Ovary (tissue), 7 donors: ENCODE measurements at regions not wholly inside any gene's neighbourhood (a gene's known extent, or its start where the extent isn't known, plus 50 kb on each side); places are given as distances from the start of the nearest gene placed in this dataset.

Source experiments
- DNase-seq, 5 donors: peaks; one replicate each; pipeline ENCODE4 v3.0.0-alpha.2; 2019 to 2020
- H3K27ac ChIP-seq, 2 donors: fragments of 200-600 bp; one replicate each; pipeline versions ENCODE4 v1.5.1 to v1.8.0; 2019 to 2022
- H3K27me3 ChIP-seq: fragments of 200-600 bp; one replicate; pipeline ENCODE4 v1.8.0; 2022
- H3K36me3 ChIP-seq: fragments of 200-600 bp; sonication (generic); one replicate; pipeline ENCODE4 v1.5.1; 2019
- H3K4me1 ChIP-seq: one replicate; pipeline ENCODE4 v1.8.1; 2013; ENCODE audit warnings: mild to moderate bottlenecking, moderate library complexity; ENCODE audit not compliant: insufficient read depth
- H3K4me3 ChIP-seq: fragments of 200-600 bp; sonication (generic); one replicate; pipeline ENCODE4 v1.5.1; 2017
- H3K9me3 ChIP-seq, 2 donors: fragments of 200-600 bp in 1 of 2; sonication (generic) in 1 of 2; one replicate each; pipeline versions ENCODE4 v1.5.1 to v1.8.1; 2013 to 2019; ENCODE audit warnings: mild to moderate bottlenecking in 1 of 2, moderate library complexity in 1 of 2
- CTCF ChIP-seq, 3 donors: fragments of 450-650 bp in 2 of 3; fragments of 200-600 bp in 1 of 3; IDR thresholded peaks; one replicate each; pipeline versions ENCODE4 v1.5.1 to v1.8.0; 2016 to 2022; ENCODE audit warnings: antibody characterized with exemption in 3 of 3, mild to moderate bottlenecking in 1 of 3
- EP300 ChIP-seq: sonication (generic); formaldehyde crosslinking; IDR thresholded peaks from one replicate; pipeline ENCODE4 v1.6.1; 2017; ENCODE audit warnings: antibody characterized with exemption
- POLR2A ChIP-seq: fragments of 450-650 bp; IDR thresholded peaks from one replicate; pipeline ENCODE4 v1.6.1; 2017; ENCODE audit warnings: antibody characterized with exemption, mild to moderate bottlenecking, moderate library complexity
- WGBS, 3 donors: extraction: QIAGEN DNeasy Blood & Tissue Kit in 1 of 3; methylation state at CpG; one replicate each; pipeline versions ENCODE4 v1.1.5 to v1.1.7; 2013 to 2017; 5-methylcytosine and 5-hydroxymethylcytosine counted together
- intact Hi-C, 4 donors: fragments of 100-400 bp; cut with DNase I; formaldehyde crosslinking; loops; one replicate each; pipeline versions ENCODE4 v1.11.0 to v1.15.1; 2022 to 2023
- donor health status: DM: no; HTN: no; CAD: no; lungs with moderate emphysema.
- donor health status: DM: no; HTN: no; CAD: no.
- donor health status: Bipolar disorder and iron deficiency.
- donor health status: DM: no; HTN: no; CAD: no.
- donor health status: DM: yes; HTN: yes; CAD: no.

DNA sequence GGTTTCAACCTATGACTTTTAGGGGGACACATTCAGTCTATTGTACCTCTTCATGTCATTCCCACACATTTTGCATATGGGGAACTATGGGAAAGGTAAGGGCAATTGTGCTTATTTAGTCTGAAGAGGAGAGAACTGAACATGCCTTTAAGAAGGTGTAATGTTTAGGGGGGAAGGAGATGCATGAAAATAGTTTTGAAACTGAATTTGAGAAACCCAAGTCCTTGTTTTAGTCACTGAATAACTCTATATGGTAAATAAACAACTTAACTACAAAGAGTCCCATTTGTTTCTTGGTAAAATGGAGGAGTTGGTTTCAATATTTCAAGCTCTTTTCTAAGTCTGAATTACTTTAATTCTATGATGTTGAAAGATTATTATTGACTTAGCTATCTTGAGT lies 166.1 kb downstream of the DNAJB9 start:
- TF ChIP-seq EP300 (no peak), CTCF (IDR thresholded peaks at IDR 0.05) (no peak), POLR2A (no peak)
- no peaks in the 10 kb centered on the region for H3K9me3 ChIP-seq
- intact Hi-C loops: no loop called here

GRCh38 chr7:108736221-108736891 lies 166.7 kb downstream of the DNAJB9 start:
- H3K36me3 ChIP-seq: no peaks in the 10 kb centered on the region
- no peak overlapping the region for H3K4me3 ChIP-seq
- no peaks in the 10 kb centered on the region for H3K9me3 ChIP-seq
- 71 to 93% (median 93%) methylated on average over 2 of the region's 2 CpGs for WGBS, 3 donors
- intact Hi-C loops: no loop called here
- no peak for DNase-seq
- TF ChIP-seq CTCF (IDR thresholded peaks at IDR 0.05): no peak
- no peak for TF ChIP-seq POLR2A
- TF ChIP-seq EP300: no peak
- no peaks in the 10 kb centered on the region for H3K27me3 ChIP-seq
- no peaks in the 10 kb centered on the region for H3K4me1 ChIP-seq
- no peak overlapping the region for H3K27ac ChIP-seq

More for the DNA sequence above, 166.1 kb downstream of the DNAJB9 start:
- H3K4me3 ChIP-seq: no peak overlapping the region
- DNase-seq: no peak
- no peaks in the 10 kb centered on the region for H3K36me3 ChIP-seq
- no peak overlapping the region for H3K27ac ChIP-seq
- H3K4me1 ChIP-seq: no peaks in the 10 kb centered on the region
- no peaks in the 10 kb centered on the region for H3K27me3 ChIP-seq

DNA sequence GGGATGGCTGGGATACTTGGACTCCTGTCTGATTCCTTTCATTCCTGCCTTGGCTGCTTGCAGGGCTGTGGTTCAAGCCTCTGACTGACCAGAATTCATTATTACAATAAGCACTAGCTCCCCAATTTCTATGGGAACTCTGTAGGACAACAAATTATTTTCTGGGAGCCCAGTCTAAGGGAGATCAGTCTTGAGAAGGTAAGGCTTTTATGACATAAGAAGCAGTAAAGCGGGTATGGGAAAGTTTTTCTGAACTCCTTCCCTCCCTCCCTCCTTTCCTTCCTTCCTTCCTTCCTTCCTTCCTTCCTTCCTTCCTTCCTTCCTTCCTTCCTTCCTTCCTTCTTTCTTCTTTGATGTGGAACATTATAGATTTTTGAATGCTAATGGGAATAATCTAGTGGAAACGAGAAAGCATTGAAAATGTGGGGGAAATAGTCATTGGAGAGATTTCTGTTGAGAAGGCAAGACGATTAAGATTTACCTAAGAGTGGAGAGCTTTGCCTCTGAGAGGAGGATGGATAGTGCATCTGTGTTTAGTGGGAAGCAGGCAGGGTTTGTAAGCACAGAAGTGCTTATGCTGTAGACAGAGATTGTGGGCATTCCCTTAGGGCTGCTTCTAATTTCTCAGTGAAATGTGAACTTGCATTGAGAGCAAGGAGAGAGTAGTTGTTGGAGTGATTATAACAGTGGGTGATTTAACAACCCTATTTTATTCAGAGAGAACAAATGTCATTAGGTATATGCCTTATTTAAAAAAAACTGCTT lies 201.5 kb downstream of the DNAJB9 start:
- Histone ChIP-seq H3K27me3 (no peaks in the 10 kb centered on the region), H3K4me3 (no peak overlapping the region), H3K27ac (no peak overlapping the region), H3K36me3 (no peaks in the 10 kb centered on the region), H3K4me1 (no peaks in the 10 kb centered on the region), H3K9me3 (no peaks in the 10 kb centered on the region)
- no peak for TF ChIP-seq EP300
- no peak for TF ChIP-seq POLR2A
- no peak for TF ChIP-seq CTCF (IDR thresholded peaks at IDR 0.05)
- intact Hi-C loops: no loop called here
- 76 to 84% (median 83%) methylated on average over 3 of the region's 3 CpGs for WGBS, 3 donors
- DNase-seq: no peak

DNA sequence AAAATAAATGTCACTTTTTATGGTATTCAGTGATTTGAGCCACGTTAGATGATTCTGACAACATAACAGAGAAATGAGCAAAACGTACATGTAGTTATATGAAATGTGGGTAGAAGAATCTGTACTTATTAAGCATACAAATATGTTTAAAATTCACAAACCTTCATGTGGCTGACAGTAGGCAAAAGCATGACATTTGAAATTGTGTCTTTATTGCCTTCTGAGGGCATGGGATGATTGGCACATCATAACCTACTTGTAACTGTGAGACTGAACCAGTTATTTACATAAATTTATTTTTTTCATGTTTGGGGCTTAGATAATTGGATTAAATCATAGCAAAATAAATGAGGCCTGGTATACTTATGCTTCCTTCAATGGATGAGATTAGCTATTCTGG lies 202.2 kb downstream of the DNAJB9 start:
- H3K27ac ChIP-seq: no peak overlapping the region
- no peaks in the 10 kb centered on the region for H3K36me3 ChIP-seq
- DNase-seq: no peak
- 64 to 76% (median 74%) methylated on average over 2 of the region's 2 CpGs for WGBS, 3 donors
- H3K27me3 ChIP-seq: no peaks in the 10 kb centered on the region
- no peaks in the 10 kb centered on the region for H3K4me1 ChIP-seq
- H3K4me3 ChIP-seq: no peak overlapping the region
- no peaks in the 10 kb centered on the region for H3K9me3 ChIP-seq
- TF ChIP-seq EP300 (no peak), CTCF (IDR thresholded peaks at IDR 0.05) (no peak), POLR2A (no peak)
- intact Hi-C loops: no loop called here
